ENCODE measurements at regions not wholly inside any gene's neighbourhood (a gene's known extent, or its start where the extent isn't known, plus 50 kb on each side); places are given as distances from the start of the nearest gene placed in this dataset.

DNA sequence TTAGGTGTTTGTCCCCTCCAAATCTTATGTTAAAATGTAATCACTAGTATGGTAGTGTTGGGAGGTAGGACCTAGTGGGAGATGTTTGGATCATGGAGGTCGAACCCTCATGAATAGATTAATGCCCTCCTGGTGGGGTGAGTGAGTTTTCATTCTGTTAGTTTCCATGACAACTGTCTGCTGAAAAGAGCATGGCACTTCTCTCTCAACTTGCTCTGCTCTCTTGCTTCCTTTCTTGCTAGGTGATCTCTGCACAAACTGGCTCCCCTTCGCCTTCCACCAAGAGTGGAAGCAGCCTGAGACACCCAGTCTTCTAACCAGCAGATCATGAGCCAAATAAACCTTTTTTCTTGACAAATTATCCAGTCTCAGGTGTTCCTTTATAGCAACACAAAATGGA, 853.9 kb downstream of the SORCS1 start:
- intact Hi-C loops (cut with DNase I, micrococcal nuclease), result no loop called here
- H3K36me3 Mint-ChIP-seq (ENCODE audit: low read depth), result no peaks in the 10 kb centered on the region
- H3K27me3 ChIP-seq (ENCODE audit: control insufficient read depth in 1 of 2, insufficient read depth in 2 of 2, low read length in 2 of 2), result no peaks in the 10 kb centered on the region
- ATAC-seq (ENCODE audit: poor library complexity) (no peak), DNase-seq (no peak)
- no peak overlapping the region for H3K4me3 ChIP-seq (ENCODE audit: low read length)
- H3K27ac ChIP-seq (ENCODE audit: low read depth in 1 of 2, low read length in 2 of 2), result no peak overlapping the region
- ChIA-PET CTCF (no interaction called here), POLR2A (no interaction called here)
- H3K9me3 Mint-ChIP-seq, result peaks cover 9% of the 10 kb centered on the region
- TF ChIP-seq, protein P1, sequence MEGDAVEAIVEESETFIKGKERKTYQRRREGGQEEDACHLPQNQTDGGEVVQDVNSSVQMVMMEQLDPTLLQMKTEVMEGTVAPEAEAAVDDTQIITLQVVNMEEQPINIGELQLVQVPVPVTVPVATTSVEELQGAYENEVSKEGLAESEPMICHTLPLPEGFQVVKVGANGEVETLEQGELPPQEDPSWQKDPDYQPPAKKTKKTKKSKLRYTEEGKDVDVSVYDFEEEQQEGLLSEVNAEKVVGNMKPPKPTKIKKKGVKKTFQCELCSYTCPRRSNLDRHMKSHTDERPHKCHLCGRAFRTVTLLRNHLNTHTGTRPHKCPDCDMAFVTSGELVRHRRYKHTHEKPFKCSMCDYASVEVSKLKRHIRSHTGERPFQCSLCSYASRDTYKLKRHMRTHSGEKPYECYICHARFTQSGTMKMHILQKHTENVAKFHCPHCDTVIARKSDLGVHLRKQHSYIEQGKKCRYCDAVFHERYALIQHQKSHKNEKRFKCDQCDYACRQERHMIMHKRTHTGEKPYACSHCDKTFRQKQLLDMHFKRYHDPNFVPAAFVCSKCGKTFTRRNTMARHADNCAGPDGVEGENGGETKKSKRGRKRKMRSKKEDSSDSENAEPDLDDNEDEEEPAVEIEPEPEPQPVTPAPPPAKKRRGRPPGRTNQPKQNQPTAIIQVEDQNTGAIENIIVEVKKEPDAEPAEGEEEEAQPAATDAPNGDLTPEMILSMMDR (IDR thresholded peaks at IDR 0.05), result no peak
- no peak overlapping the region for H3K27ac Mint-ChIP-seq
- H3K4me1 Mint-ChIP-seq (ENCODE audit: low read depth), result no peaks in the 10 kb centered on the region
- H3K9me3 ChIP-seq (ENCODE audit: control insufficient read depth in 1 of 2, insufficient read depth in 1 of 2, low read length in 2 of 2), result no peaks in the 10 kb centered on the region
- no peaks in the 10 kb centered on the region for H3K36me3 ChIP-seq (ENCODE audit: insufficient read depth, low read length)
- no peaks in the 10 kb centered on the region for H3K4me1 ChIP-seq (ENCODE audit: insufficient read depth, low read length)
- no peaks in the 10 kb centered on the region for H3K27me3 Mint-ChIP-seq
- no peak overlapping the region for H3K4me3 Mint-ChIP-seq

DNA sequence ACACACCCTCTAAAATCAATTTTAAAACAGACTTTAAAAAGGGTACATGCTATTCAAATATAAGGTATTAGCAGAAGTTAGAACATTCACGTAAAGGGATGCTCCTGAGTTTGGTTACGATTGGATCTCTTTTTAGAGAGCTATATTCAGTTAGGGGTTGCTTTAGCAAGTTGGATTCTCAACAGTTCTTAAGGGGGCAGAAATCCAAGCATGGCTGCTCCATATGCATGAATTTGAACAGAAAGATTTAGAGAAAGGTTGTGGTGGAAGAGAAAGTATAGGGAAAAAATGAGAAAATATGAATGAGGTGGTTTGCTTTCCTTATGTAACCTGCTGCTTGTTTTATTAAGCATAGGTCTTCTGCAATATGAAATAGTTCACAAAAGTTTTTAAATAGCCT, 855.1 kb downstream of the SORCS1 start:
- no peaks in the 10 kb centered on the region for H3K27me3 ChIP-seq (ENCODE audit: control insufficient read depth in 1 of 2, insufficient read depth in 2 of 2, low read length in 2 of 2)
- no peaks in the 10 kb centered on the region for H3K9me3 ChIP-seq (ENCODE audit: control insufficient read depth in 1 of 2, insufficient read depth in 1 of 2, low read length in 2 of 2)
- ChIA-PET POLR2A (no interaction called here), CTCF (no interaction called here)
- Mint-ChIP-seq H3K36me3 (ENCODE audit: low read depth) (no peaks in the 10 kb centered on the region), H3K4me3 (no peak overlapping the region), H3K4me1 (ENCODE audit: low read depth) (no peaks in the 10 kb centered on the region), H3K9me3 (peaks cover 9% of the 10 kb centered on the region), H3K27me3 (no peaks in the 10 kb centered on the region), H3K27ac (no peak overlapping the region)
- H3K27ac ChIP-seq (ENCODE audit: low read depth in 1 of 2, low read length in 2 of 2), result no peak overlapping the region
- intact Hi-C loops (cut with DNase I, micrococcal nuclease), result no loop called here
- no peak overlapping the region for H3K4me3 ChIP-seq (ENCODE audit: low read length)
- no peaks in the 10 kb centered on the region for H3K4me1 ChIP-seq (ENCODE audit: insufficient read depth, low read length)
- H3K36me3 ChIP-seq (ENCODE audit: insufficient read depth, low read length), result no peaks in the 10 kb centered on the region
- no peak for DNase-seq
- no peak for ATAC-seq (ENCODE audit: poor library complexity)
- TF ChIP-seq, protein P1 (IDR thresholded peaks at IDR 0.05), result no peak

DNA sequence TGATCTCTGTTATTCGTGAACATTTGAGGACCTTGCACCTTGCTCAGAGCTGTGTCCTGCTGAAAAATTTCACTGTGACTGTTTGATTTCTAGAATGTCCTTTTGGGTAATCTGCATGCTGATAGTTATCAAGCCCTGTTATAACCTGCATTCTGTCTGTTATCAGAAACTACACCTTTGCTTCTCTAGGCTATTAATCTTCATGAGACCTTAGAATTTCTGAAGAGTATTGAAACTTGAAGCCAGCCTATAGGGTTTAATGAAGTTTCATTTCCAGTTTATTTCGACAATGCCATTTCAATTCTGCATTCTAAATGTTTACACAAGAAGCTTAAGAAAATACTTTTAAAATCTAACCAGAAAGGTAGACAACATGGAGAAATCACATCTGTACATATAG, 856.2 kb downstream of the SORCS1 start:
- Mint-ChIP-seq H3K36me3 (ENCODE audit: low read depth) (no peaks in the 10 kb centered on the region), H3K27ac (no peak overlapping the region), H3K4me3 (no peak overlapping the region), H3K27me3 (no peaks in the 10 kb centered on the region), H3K4me1 (ENCODE audit: low read depth) (no peaks in the 10 kb centered on the region), H3K9me3 (peaks cover 9% of the 10 kb centered on the region)
- intact Hi-C loops (cut with DNase I, micrococcal nuclease), result no loop called here
- Histone ChIP-seq H3K27ac (ENCODE audit: low read depth in 1 of 2, low read length in 2 of 2) (no peak overlapping the region), H3K4me1 (ENCODE audit: insufficient read depth, low read length) (no peaks in the 10 kb centered on the region), H3K9me3 (ENCODE audit: control insufficient read depth in 1 of 2, insufficient read depth in 1 of 2, low read length in 2 of 2) (no peaks in the 10 kb centered on the region), H3K36me3 (ENCODE audit: insufficient read depth, low read length) (no peaks in the 10 kb centered on the region), H3K27me3 (ENCODE audit: control insufficient read depth in 1 of 2, insufficient read depth in 2 of 2, low read length in 2 of 2) (no peaks in the 10 kb centered on the region), H3K4me3 (ENCODE audit: low read length) (no peak overlapping the region)
- DNase-seq, result no peak
- ATAC-seq (ENCODE audit: poor library complexity), result no peak
- POLR2A ChIA-PET, result no interaction called here
- TF ChIP-seq, protein P1 (IDR thresholded peaks at IDR 0.05), result no peak
- CTCF ChIA-PET, result no interaction called here
